Amniotic epithelial cell (primary cell): ENCODE measurements at regions not wholly inside any gene's neighbourhood (a gene's known extent, or its start where the extent isn't known, plus 50 kb on each side); places are given as distances from the start of the nearest gene placed in this dataset.
A peak's percentile ranks its signal among the peaks of the same experiment; 100 is the strongest.
"Not testable (repeated sequence)": the region's sequence is repeated elsewhere in the genome, so short reads cannot be mapped to it uniquely, and the experiment has no call there.

Experiments used
- DNase-seq: peaks from one replicate; pipeline ENCODE4 v3.0.0-alpha.2; 2010; ENCODE audit warnings: low read depth

DNA sequence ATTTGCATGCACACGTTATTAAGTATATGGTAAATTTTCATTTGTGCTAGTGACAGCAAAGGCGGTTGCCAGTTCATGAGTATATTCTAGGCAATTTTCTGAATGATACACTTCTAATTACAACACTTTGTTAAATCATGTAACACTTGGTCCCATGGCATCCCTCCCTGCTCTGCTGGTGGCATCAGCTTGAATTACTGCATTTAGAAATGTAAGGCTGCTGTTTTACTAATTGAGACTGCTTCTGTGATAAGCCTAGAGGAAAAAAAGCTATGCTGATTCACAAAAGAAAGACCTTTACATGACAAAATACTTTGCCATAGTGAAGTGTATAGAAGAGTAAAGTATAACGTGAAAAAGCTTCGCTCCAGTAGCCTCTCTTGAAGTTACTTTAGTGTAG is 636.1 kb downstream of the KCNH5 start:
- no peak for DNase-seq

DNA sequence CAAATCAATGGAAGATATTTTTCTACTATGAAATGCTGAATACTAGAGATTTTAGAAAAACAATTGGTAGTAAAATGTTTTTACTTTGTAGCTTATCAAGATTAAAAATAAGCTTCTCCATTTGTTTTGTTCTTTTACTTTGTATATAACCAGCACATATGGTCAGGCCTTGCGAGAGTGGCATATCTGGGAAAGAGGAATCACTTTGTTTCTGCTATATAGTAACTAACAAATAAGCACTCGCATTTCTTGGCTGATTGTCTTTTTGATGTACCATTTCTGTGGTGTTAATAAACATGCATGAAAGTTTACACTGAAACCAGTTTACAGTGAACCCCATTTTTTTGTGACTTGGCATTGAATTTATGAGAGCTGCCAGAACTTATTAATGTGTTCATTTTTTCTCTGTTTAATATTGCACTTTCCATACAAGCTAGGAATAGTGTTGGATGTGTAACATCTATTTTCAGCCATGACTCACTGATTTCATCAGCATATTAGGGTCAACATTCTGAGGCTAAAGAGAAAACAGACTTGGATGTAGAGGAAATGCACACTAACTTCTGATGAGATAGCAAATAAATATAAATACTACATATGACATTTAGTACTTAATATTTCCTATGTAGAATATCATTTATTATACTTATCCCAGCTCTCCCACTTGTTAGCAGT is 635.5 kb downstream of the KCNH5 start:
- DNase-seq, result peak; percentile 83

DNA sequence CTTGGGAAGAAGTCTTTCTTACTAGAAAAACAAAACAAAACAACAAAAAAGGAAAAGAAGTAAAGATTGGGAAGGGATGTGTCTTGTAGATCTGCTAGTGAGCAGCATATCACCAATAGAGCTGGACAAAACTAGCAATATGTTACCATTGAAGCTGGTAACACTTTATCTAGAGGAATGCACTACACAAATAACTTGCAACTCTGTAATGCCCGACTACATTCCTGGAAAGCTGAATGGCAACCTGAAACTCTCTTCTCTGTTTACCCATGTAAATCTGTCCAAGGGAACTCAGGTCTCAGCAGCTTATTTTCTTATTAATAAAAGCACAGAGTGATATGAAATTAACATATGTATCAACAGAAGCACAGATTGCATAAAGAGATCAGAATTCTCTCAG is 624.4 kb downstream of the KCNH5 start:
- DNase-seq, result peak; percentile 21

GRCh38 chr14:62428429-62429203 is 616.6 kb downstream of the KCNH5 start:
- peak; percentile 88 for DNase-seq

GRCh38 chr14:62429683-62430082 is 615.6 kb downstream of the KCNH5 start:
- no peak for DNase-seq

GRCh38 chr14:62431496-62431895 is 613.8 kb downstream of the KCNH5 start:
- no peak for DNase-seq

DNA sequence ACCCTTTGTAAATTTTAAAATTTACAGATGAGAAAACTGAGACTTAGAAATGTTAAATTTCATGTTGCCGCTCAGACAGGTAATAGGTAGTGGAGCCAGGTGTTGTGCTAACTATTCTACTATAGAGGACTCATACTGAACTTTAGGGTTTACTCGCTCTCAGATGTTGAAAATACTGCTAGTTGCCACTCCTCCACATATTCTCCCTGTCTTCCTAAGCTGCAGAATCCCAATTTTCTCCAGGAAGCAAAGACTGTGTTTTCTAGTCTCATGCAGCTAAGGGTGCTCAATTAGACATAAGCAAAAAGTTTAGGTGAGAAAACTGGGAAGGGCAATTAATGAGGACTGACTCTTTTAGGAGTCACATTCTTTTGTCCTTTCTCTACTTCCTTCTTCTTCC is 612.3 kb downstream of the KCNH5 start:
- no peak for DNase-seq

DNA sequence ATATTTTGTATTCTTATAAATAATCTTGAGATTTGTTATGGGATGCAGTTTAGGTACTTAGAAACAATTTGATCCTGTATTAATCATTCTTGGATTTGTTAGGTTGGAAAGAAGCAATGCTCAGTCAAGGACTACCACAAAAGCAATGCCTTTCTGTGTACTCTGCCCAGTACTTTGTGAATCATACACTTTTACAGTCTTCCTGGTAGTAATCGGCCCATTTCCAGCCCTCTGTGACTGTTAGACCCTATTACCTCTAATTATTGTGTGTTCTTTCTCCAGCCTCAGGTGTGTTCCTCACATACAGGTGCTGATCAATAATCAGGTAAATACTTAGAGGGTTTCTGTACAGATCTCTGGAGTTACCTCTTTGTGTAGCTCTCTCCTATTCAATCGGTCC is 609.0 kb downstream of the KCNH5 start:
- no peak for DNase-seq

GRCh38 chr14:62439210-62439609 is 606.0 kb downstream of the KCNH5 start:
- no peak for DNase-seq

GRCh38 chr14:62443796-62444195 is 601.5 kb downstream of the KCNH5 start:
- peak; percentile 87 for DNase-seq

DNA sequence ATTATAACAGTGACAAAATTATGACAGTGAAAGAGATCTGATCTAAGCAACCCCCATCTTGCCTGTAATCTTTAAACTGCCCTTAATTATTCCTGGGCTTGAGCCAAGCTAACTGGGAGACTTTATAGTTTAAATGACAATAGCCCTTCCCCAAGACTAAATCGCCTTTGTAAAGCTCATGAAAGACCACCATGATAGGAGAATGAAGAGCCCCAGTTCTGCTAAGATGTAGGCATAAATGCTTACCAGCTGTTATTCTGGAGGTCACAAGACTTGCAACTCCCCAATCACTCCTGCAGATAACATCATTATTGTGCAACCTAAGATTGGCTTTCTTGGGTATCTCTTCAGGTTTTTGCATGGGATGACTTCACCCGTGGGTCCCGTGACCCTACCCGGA is 599.7 kb downstream of the KCNH5 start:
- DNase-seq, result no peak

- DNase-seq, result no peak
Observed at GRCh38 chr14:62451221-62451620, 594.0 kb downstream of the KCNH5 start.

- DNase-seq, result no peak
Observed at GRCh38 chr14:62453226-62453625, 592.0 kb downstream of the KCNH5 start.

- peak; percentile 31 for DNase-seq
Observed at GRCh38 chr14:62455446-62455845, 589.8 kb downstream of the KCNH5 start.

- no peak for DNase-seq
Observed at GRCh38 chr14:62462988-62463387, 582.3 kb downstream of the KCNH5 start.

GRCh38 chr14:62468946-62469345 is 576.3 kb downstream of the KCNH5 start:
- no peak for DNase-seq

DNA sequence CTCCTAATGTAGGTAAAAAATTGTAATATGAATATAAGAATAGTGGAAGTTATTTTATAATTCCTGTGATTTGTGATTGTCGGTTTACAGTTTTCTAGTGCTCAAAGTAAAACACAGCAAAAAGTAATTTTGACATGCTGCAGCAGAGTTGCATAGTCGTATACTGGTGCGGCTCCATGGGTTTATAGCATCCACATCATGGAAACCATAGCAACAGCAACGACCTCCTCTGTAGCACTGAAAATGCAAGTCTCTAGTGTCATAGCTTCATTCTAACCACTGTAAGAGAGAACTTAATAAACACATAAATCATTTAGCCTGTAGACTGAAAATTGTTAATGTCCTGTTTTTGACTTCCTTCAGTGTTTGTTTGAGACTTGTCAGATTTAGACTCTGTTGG is 574.3 kb downstream of the KCNH5 start:
- no peak for DNase-seq

DNA sequence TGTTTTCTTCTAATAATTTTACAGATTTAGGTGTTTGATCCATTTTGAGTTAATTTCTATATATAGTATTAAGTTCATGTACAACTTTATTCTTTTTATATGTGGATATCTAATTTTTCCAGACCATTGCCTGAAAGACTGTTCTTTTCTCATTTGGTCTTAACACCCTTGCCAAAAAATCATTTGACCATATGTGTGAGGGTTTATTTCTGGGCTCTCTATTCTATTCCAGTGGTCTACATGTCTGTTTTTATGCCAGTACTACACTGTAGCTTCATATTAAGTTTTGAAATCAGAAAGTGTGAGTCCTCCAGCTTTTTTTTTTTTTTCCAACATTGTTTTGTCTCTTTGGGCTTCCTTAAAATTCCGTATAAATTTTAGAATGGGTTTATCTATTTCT is 554.1 kb downstream of the KCNH5 start:
- no peak for DNase-seq

DNA sequence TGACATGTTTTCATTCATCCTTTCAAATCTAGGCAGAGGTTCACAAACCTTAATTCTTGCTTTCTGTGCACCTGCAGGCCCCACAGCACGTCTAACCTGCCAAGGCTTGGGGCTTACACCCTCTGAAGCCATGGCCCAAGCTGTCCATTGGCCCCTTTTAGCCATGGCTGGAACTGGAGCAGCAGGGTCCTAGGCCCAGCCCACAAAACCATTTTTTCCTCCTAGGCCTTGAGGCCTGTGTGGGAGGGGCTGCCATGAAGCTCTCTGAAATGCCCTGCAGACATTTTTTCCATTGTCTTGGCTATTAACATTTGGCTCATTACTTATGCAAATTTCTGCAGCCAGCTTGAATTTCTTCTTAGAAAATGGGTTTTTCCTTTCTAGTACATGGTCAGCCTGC is 547.5 kb downstream of the KCNH5 start:
- DNase-seq, result no peak

DNA sequence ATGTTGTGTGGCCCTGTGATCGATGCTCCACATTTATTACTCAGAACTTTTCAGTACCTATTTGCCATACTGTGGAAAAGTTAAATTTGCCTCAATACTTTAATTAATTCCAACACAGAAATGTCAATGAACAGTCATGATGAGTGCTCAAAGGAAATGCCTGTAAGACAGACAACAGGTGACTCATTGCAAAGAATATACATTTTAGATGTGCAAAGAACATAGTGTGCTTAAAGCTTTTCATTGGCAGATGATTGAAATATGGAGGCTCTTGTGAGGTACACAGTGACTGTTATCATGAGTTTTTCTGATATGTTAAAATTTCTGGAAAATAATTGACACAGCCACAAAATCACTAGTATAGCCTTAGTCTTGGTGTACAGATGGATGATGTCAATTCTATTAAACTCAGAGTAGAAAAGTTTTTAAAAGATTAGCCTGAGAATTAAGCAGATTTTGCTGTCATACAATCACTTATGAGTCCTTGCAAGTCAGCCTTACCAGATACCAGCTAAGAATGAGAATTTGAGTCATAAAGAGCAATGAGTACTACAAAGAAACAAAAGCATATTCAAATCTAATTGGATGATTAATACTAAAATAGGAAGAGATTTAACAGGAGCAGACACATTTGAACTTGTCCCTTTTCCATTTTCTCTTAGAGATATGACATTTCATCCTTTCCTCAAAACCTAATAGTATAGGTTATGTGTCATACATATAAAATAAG is 544.1 kb downstream of the KCNH5 start:
- DNase-seq, result no peak

DNA sequence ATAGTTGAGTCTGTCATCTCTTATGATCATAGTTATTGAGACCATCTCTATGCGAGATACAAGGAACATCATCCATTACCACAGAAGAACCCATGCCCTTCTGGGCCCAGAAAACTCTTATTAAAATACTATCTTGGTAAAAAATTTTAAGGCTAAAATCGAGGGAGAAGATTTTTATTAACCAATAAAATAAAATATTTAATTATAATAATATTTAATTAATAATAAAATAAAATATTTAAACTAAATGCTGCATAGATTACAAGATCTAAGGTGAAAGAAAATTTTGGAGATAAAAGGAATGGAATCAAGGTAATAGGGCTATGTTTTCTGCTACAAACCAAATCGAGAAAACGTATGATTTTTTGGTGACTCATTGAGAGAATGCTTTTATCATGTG is 540.2 kb downstream of the KCNH5 start:
- DNase-seq, result no peak

DNA sequence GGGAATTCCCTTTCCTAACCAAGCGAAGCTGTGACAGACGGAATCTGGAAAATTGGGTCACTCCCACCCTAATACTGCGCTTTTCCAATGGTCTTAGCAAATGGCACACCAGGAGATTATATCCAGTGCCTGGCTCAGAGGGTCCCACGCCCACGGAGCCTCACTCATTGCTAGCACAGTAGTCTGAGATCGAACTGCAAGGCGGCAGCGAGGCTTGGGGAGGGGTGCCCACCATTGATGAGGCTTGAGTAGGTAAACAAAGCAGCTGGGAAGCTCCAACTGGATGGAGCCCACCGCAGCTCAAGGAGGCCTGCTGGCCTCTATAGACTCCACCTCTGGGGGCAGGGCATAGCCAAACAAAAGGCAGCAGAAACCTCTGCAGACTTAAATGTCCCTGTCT is 523.9 kb downstream of the KCNH5 start:
- not testable (repeated sequence) for DNase-seq

DNA sequence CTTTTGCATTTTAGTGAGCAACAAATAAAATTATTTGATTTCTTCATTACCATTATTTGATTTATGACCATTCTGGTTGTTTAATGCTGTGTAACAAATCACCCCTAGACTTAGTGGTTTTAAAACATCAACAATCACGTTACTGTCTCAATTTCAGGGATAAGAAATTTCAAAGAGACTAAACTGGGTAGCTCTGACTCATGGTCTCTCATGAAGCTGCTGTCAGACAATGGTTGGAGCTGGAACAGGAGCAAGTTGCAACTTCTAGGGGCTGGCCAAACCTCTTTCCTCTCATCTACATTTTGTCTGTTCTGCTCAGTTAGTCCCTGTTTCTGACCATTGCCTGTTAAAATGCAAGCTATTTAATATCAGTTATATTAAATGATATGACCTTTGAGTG is 517.0 kb downstream of the KCNH5 start:
- DNase-seq, result peak; percentile 71
